HT-29 (cell line): ENCODE measurements at regions not wholly inside any gene's neighbourhood (a gene's known extent, or its start where the extent isn't known, plus 50 kb on each side); places are given as distances from the start of the nearest gene placed in this dataset.

Experiments
- DNase-seq: peaks from one replicate; pipeline ENCODE4 v3.0.0-alpha.2; 2015; ENCODE audit warnings: low spot score

GRCh38 chr10:131626274-131626673, 274.5 kb upstream of the PPP2R2D start:
- DNase-seq, result no peak

DNA sequence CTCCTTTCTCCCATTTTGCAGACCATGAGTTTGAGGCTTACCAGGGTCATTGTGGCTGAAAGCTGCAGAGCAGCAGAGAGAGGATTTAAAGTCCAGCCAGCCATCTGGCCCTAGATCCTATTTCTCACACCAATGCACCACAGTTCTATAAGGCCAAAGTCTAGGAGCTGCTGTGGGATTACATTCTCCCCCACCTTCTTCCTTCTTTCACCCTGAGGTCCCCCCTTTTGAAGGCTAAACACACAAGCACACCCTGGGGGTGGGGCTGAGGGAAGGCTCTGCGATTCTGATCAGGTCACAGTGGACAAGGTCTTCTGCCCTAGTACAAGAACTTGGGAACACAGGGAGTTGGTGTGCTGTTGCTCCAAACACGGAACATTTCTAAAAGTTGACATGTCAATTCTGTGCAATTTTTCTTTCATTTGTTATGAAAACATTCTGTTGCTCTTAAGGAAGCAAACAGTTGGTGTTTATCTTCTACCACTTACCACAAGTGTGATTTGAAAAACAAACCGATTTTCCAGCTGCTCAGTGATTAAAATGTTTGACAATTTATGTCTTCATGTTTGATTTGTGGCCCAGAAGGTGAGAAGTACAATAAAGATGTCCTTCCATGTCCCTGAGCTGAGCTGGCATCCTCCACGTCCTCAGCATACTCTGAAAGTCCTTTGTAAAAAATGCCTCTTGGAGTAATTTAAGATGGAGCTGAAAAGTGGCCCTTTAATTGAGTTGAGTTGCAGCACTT, 271.6 kb upstream of the PPP2R2D start:
- no peak for DNase-seq

DNA sequence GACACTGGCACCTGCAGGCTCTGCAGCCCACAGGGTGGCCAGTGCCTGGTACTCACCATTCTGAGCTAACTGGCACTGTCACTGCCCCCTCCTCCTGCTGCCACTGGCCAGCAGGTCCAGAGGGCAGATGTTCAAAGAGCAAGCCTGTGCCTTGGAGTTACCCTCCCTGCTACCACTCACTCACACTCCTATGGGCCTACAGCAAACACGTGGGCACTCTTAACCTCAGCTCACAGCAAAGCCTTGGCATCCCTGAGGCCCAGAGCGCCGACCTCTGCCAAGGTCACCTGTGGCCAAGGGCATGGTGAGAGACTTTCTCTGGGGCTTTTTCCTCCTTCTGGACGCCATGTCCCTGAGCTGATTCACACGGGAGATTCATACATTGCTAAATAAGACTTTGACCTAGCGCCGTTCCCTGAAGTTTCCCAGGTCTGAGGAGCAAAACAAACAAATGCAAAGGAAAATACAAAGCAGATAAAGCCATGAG, 270.0 kb upstream of the PPP2R2D start:
- no peak for DNase-seq

DNA sequence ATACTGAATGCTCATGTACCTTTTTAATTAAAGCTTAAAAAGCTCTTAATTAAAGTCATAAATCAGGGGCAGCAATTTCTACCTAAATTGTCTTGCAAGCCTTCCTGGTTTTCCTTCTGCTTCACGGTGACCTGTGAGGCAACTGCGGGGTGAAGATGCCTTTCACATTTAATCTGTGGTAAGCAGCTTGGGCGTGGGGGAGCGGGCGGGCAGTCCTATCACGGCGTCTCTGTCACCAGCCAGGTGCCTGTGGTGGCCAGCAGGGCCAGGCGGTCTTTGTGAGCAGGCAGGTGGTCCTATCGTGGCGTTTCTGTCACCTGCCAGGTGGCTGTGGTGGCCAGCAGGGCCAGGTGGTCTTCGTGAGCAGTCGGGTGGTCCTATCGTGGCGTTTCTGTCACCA, 269.2 kb upstream of the PPP2R2D start:
- DNase-seq, result no peak

DNA sequence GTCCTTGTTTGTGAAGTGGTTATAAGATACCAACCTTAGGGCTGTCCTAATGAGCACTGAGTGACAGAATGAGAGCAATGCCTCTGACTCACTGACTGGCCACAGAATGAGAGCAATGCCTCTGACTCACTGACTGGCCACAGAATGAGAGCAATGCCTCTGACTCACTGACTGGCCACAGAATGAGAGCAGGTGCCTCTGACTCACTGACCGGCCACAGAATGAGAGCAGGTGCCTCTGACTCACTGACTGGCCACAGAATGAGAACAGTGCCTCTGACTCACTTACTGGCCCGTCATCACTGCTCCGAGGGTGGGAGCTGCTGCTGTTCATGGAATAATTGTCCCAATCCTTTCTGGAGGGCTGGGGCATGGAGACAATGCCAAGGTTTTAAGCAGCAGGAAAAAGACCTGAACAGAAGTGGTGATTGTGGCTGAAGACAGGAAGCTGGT, 265.2 kb upstream of the PPP2R2D start:
- DNase-seq, result no peak

- DNase-seq, result no peak
Measured at GRCh38 chr10:131636116-131636515, 264.7 kb upstream of the PPP2R2D start.

DNA sequence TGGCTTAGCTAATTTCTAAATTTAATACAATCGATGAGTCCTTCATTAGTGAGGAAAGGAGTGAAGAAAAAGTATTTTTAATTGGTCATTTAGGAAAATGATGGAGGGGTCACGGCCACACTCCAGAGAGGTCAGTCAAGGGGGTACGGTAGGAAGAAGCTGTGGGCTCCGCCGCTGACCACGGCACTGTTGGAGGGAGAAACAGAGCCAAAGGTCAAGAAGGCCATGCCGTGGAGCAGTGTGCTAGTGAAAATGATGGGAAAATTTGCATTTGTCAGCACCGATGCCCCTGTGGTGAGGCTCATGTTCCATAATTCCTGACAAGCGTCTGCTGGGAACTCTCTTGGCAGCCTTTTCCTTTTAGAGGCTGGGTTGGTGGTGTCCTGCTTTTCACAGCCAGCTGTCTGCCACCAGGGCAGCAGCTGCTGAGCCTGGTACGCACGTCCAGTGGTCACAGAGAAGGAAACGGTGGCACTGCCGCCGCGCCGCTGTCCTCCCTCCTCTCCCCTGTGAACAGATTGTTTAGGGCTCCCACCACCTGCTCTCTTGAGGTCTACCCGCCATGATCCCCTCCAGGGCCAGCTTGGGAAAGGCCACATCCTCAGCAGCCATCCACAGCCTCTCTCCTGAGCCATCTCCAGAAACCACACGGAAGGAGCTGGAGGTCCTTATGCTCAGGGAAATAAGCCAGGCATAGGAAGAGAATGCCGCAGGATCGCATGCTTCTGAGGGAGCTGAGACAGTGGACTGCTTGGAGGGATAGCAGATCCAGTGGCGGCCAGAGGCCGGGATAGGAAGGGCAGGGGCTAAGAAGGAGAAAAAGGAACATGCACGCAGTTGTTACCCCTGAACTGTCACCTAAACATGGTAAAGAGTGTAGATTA, 263.7 kb upstream of the PPP2R2D start:
- DNase-seq, result no peak

GRCh38 chr10:131638049-131638879, 262.5 kb upstream of the PPP2R2D start:
- DNase-seq, result no peak

GRCh38 chr10:131638880-131639278, 261.9 kb upstream of the PPP2R2D start:
- DNase-seq, result no peak

DNA sequence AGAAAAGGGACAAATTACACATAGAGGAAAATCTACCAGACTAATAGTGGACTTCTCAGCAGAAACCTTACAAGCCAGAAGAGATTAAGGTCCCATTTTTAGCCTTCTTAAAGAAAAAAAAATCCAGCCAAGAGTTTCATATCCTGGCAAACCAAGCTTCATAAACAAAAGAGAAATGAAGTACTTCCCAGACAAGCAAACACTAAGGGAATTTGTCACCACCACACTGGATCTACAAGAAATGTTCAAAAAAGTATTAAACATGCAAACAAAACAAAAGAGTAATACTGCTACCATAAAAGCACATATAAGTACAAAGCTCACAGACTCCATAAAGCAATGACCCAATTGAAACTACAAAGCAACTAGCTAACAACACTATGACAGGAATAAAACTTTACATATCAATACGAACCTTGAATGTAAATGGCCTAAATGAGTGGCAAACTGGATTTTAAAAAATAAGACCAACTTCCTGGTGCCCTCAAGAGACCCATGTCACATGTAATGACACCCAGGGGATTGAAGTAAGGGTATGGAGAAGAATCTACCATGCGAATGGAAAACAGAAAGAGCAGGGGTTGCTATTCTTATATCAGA, 260.7 kb upstream of the PPP2R2D start:
- DNase-seq, result no peak

GRCh38 chr10:131641231-131641630, 259.6 kb upstream of the PPP2R2D start:
- peak; percentile 39 for DNase-seq

DNA sequence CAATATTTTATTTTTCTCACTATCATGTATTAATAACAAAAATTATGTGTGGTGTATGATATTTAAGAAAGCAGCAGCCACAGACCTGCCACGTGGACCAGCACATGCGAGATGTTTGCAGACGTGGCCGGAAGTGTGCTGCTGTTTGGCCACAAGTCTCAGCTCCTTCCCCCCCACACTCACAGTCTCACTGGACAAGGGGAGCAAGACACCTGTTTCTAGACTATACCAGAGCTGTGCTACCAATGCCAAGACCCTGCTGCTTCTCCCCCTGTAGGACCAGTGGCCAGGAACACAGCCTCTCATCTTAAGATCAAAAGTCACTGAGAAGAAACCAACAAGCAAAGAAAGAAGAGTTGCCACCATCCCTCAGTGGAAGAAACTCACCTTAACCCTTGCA, 258.9 kb upstream of the PPP2R2D start:
- no peak for DNase-seq

DNA sequence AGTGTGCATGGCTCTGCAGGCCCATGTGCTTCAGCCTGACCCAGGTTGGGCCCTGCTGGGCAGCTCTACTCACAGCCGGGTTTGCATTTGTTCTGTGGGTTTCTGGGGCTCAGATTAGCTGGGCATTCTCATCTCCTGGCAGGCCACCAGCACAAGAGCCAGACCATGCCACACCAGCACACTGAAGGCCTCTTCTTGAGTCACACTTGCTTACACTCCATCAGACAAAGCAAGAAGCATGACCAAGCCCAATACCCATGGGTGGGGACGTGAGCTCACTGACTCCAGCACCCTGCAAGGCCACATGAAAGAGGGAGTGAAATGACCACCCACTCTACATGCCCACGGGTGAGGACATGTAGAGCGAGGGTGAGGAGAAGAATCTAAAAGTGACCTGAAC, 257.8 kb upstream of the PPP2R2D start:
- DNase-seq, result no peak

DNA sequence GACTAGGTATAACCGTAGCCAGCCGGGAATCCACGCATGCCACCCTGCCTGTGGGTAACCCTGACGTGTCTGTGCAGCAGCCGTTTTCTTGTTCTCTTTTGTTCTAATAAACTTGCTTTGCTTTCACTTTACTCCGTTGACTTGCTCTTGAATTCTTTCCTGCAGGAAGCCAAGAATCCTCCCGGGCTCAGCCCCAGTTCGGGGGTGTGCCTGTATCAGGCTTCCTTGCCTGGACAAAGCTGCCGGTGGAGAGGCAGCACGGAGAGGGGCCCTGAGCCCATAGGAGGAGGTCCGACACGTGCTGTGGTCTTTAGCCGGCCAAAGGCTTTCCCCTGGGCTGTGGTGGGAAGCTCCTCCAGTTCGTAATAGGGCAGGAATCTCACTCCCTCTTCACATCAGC, 256.5 kb upstream of the PPP2R2D start:
- no peak for DNase-seq

DNA sequence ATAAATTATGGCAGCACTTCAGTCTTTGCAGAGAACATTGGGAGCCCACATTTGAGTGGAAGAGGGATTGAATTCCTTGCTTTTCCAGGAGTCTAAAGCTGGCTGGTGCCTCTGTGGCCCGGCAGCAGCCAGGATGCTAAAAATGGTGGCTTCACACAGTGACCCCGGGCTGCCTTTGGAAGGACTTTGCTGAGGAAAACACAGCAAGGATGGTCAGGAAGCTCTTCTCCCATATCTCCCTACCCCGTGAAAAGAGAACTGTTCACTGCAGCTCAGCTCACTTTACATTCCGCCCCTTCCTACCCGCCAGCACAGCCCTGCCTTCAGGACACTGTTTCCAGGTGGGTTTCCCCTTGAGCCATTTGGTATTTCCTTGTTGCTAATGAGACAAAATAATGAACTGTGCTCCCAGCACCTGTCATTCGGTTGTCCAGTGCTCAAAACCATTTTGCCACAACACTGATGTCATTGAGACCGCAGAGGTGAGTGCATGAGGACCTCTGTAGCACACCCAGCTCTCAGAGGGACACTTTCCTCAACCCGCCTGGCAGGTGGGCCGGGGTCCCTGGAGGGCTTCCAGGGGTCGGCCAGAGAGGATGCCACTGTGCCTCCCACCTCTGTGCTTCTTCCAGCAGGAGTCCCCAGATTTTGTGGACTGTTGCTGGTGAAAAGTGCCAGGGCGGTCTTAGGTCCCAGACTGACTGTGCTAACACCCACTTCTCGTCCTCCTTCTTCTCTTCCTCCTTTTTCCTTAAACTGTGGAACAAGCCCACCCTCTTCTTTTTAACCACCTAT, 255.7 kb upstream of the PPP2R2D start:
- DNase-seq, result no peak

- DNase-seq, result no peak
Measured at GRCh38 chr10:131645756-131646155, 255.1 kb upstream of the PPP2R2D start.

DNA sequence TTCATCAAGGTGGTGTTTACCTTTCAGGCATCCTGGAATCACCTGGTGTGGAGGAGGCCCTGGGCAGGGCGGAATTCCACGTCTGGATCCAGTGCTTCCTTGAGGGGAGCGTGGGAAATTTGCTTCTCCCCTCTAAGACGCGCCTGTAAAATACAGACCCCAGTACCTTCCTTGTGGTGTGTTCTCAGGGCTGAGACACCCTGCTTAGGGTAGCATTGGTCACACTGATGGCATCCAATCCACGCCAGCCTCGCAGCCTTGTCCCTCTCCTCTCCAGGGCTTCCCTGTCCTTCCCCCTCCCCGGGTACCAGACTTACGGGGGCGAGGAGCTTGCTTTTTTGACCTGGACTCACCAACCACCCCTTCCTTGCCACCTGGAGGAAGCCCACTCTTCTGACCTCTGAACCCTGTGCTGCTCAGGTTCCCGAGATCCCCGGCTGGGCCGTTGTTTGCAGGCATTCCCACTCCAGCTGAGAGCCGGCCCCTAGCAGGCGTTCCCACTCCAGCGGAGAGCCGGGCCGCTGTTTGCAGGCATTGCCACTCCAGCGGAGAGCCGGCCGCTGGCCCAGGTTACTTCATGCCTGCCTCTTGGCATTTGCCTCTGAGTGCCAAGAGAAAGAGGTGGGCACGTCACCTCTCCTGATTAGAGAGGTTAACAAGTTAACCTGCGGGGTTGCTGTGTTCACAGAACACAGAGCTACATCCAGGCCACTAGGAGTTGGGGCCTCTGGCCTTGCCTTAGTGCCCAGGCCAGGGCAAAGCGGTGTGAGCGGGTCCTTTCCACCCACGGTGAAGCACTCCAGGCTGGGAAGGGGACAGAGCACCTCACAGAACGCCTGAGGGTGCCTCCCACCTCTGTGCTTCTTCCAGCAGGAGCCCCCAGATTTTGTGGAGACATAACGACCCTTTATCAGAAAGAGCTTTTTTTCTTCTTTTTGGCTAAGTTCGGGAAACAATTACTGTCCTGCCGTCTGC, 254.0 kb upstream of the PPP2R2D start:
- no peak for DNase-seq

- no peak for DNase-seq
Measured at GRCh38 chr10:131647789-131648188, 253.0 kb upstream of the PPP2R2D start.

DNA sequence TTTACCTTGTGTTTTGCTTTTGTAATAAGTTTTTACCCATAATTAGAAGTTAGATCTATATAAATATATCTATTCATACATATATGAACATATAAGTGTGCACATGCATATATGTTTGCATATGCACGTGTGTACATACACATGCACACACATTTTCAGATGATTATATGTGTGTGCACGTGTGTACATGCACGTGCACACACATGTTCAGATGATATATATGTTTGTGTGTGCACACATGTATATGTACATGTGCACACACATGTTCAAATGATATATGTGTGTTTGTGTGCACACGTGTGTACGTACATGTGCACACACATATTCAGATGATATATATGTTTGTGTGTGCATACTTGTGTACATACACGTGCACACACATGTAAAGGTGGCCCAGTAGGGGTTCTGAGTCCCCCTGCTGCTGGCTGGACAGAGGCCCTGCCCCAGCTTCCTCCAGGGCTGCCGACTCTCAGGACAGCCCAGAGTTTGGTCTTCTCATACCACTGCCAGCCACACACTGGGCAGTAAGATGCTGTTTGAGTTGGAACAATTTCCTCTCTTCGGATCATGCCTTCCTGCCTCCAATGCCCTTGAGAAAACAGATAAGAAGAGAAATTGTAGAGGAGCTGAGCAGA, 252.3 kb upstream of the PPP2R2D start:
- no peak for DNase-seq
